Inflammatory macrophage treated with lipopolysaccharide for 1 hour (primary cell): ENCODE measurements at regions not wholly inside any gene's neighbourhood (a gene's known extent, or its start where the extent isn't known, plus 50 kb on each side); places are given as distances from the start of the nearest gene placed in this dataset.

Experiments used
- DNase-seq, 2 donors: peaks; one replicate each; pipeline ENCODE4 v3.0.0-alpha.2; 2020 to 2022

GRCh38 chr22:27212617-27213177 is 555.3 kb downstream of the MIAT start:
- peak; percentile 78 to 81 for DNase-seq

GRCh38 chr22:27213294-27213693 is 555.9 kb downstream of the MIAT start:
- no peak for DNase-seq

- DNase-seq = no peak
These were observed 556.6 kb downstream of the MIAT start for GRCh38 chr22:27213766-27214581.

- no peak for DNase-seq
These were observed 557.3 kb downstream of the MIAT start for GRCh38 chr22:27214691-27215090.

- no peak for DNase-seq
These were observed 558.5 kb downstream of the MIAT start for GRCh38 chr22:27215871-27216270.

GRCh38 chr22:27216444-27216843 is 559.1 kb downstream of the MIAT start:
- DNase-seq = no peak

GRCh38 chr22:27217154-27217553 is 559.8 kb downstream of the MIAT start:
- no peak for DNase-seq

- DNase-seq = no peak
These were observed 560.9 kb downstream of the MIAT start for GRCh38 chr22:27218012-27218920.

GRCh38 chr22:27219036-27219435 is 561.6 kb downstream of the MIAT start:
- DNase-seq = no peak

- DNase-seq = no peak
These were observed 563.0 kb downstream of the MIAT start for GRCh38 chr22:27220339-27220738.

- DNase-seq = no peak
These were observed 564.8 kb downstream of the MIAT start for GRCh38 chr22:27222178-27222577.

- peak; percentile 7 to 17 for DNase-seq
These were observed 566.2 kb downstream of the MIAT start for GRCh38 chr22:27223317-27224177.

- no peak for DNase-seq
These were observed 567.3 kb downstream of the MIAT start for GRCh38 chr22:27224485-27225374.

- no peak for DNase-seq
These were observed 569.3 kb downstream of the MIAT start for GRCh38 chr22:27226666-27227065.

GRCh38 chr22:27228771-27229170 is 571.4 kb downstream of the MIAT start:
- no peak for DNase-seq

- DNase-seq = no peak
These were observed 571.4 kb downstream of the MN1 start for GRCh38 chr22:27230189-27230588.

- DNase-seq = no peak
These were observed 570.3 kb downstream of the MN1 start for GRCh38 chr22:27231266-27231665.

GRCh38 chr22:27232077-27232476 is 569.5 kb downstream of the MN1 start:
- DNase-seq = no peak

GRCh38 chr22:27237080-27237741 is 564.3 kb downstream of the MN1 start:
- no peak for DNase-seq

GRCh38 chr22:27238935-27239510 is 562.5 kb downstream of the MN1 start:
- no peak for DNase-seq

GRCh38 chr22:27239520-27239919 is 562.0 kb downstream of the MN1 start:
- DNase-seq = no peak
